GM12878 (cell line): ENCODE measurements at regions not wholly inside any gene's neighbourhood (a gene's known extent, or its start where the extent isn't known, plus 50 kb on each side); places are given as distances from the start of the nearest gene placed in this dataset.

Experiments used
- ATAC-seq: fragments of 200-7000 bp; cut with Tn5 transposase; 3 replicates; pipeline ENCODE4 v1.9.1; 2020; ENCODE audit warnings: mild to moderate bottlenecking, moderate library complexity
- BruUV-seq: library from RNA; stranded (reverse); fragments of 400-500 nt; replicated peaks from 2 replicates; lab custom pipeline; 2021; lab: Mats Ljungman, UMichigan
- CTCF ChIA-PET: fragments of 300-600 bp; sonication (Branson Sonifier 250); formaldehyde crosslinking; extraction: SDS; loops from one replicate; lab custom pipeline; 2021; ENCODE audit warnings: inconsistent platforms; lab: Yijun Ruan, JAX
- POLR2A ChIA-PET: fragments of 350-600 bp; formaldehyde crosslinking; extraction: SDS; loops from one replicate; lab custom pipeline; 2021; ENCODE audit warnings: inconsistent platforms; lab: Charles Lee
- RAD21 ChIA-PET: fragments of 300-600 bp; sonication (Branson Sonifier 250); formaldehyde crosslinking; loops from one replicate; lab custom pipeline; 2023; ENCODE audit warnings: antibody characterized with exemption; ENCODE audit not compliant: unreplicated experiment; lab: Charles Lee
- SMC1A ChIA-PET: fragments of 300-600 bp; sonication (Branson Sonifier 250); formaldehyde crosslinking; loops from one replicate; lab custom pipeline; 2023; ENCODE audit not compliant: unreplicated experiment, uncharacterized antibody; lab: Charles Lee
- DNase-seq: peaks from one replicate; pipeline ENCODE4 v3.0.0-alpha.2; 2011; ENCODE audit warnings: low read depth, low spot score
- FAIRE-seq: peaks from 3 replicates; lab custom pipeline; 2011; peaks lifted over from hg19 to GRCh38; lab: Jason Lieb, UNC
- H2AFZ ChIP-seq: 2 replicates; pipeline ENCODE4 v1.6.0; 2011; ENCODE audit warnings: low read depth, low read length, control low read depth; ENCODE audit not compliant: control insufficient read depth
- H3K27ac ChIP-seq: 2 replicates; pipeline ENCODE4 v1.5.1; 2011; ENCODE audit warnings: control low read depth; ENCODE audit not compliant: control insufficient read depth, insufficient read depth
- H3K27me3 ChIP-seq, 2 experiments: replicated peaks in 1 of 2; 2 replicates each; pipeline versions ENCODE4 v1.6.0 to v1.6.1; 2011; ENCODE audit warnings: low read length in 1 of 2; ENCODE audit not compliant: control insufficient read depth in 2 of 2, insufficient read depth in 2 of 2
- H3K36me3 ChIP-seq, 2 experiments: 2 replicates each; pipeline ENCODE4 v1.5.1; 2011; ENCODE audit warnings: low read length in 1 of 2; ENCODE audit not compliant: control insufficient read depth in 2 of 2, insufficient read depth in 2 of 2
- H3K4me1 ChIP-seq: 2 replicates; pipeline ENCODE4 v1.6.1; 2011; ENCODE audit warnings: mild to moderate bottlenecking, low read length, moderate library complexity, mixed read lengths; ENCODE audit not compliant: control insufficient read depth, insufficient read depth
- H3K4me2 ChIP-seq: 2 replicates; pipeline ENCODE4 v1.6.0; 2011; ENCODE audit warnings: control low read depth; ENCODE audit not compliant: control insufficient read depth, insufficient read depth
- H3K4me3 ChIP-seq: fragments of 200-600 bp; sonication (generic); 2 replicates; pipeline ENCODE4 v1.5.1; 2016
- H3K79me2 ChIP-seq: 2 replicates; pipeline ENCODE4 v1.6.0; 2011; ENCODE audit warnings: low read length; ENCODE audit not compliant: control insufficient read depth, insufficient read depth
- H3K9ac ChIP-seq: 2 replicates; pipeline ENCODE4 v1.8.0; 2011; ENCODE audit warnings: low read length, control low read depth, mixed read lengths; ENCODE audit not compliant: control insufficient read depth, insufficient read depth
- H3K9me3 ChIP-seq: replicated peaks from 3 replicates; pipeline ENCODE4 v1.5.1; 2011; ENCODE audit warnings: mild to moderate bottlenecking, low read length; ENCODE audit not compliant: control insufficient read depth, insufficient read depth
- H4K20me1 ChIP-seq: 2 replicates; pipeline ENCODE4 v1.6.0; 2011; ENCODE audit not compliant: control insufficient read depth, insufficient read depth
- CEBPB ChIP-seq, 2 experiments: fragments of 150-350 bp in 1 of 2; IDR thresholded peaks; 2 replicates each; pipeline ENCODE4 v1.6.1; 2012 to 2014; ENCODE audit warnings: low read depth in 2 of 2, low read length in 2 of 2, borderline replicate concordance in 1 of 2, inconsistent platforms in 1 of 2
- EED ChIP-seq: sonication (generic); IDR thresholded peaks from 2 replicates; pipeline ENCODE4 v1.6.1; 2016; ENCODE audit warnings: antibody characterized with exemption, low read depth
- HSF1 ChIP-seq: fragments of 150-350 bp; IDR thresholded peaks from 2 replicates; pipeline ENCODE4 v1.6.1; 2014; ENCODE audit warnings: mild to moderate bottlenecking, low read depth, low read length
- NFYA ChIP-seq: IDR thresholded peaks from 2 replicates; pipeline ENCODE4 v1.6.1; 2011; ENCODE audit warnings: low read depth, mild to moderate bottlenecking, low read length, improper control_type of control experiment, borderline replicate concordance
- PAX5 ChIP-seq: IDR thresholded peaks from 2 replicates; pipeline ENCODE4 v1.6.1; 2011; ENCODE audit warnings: low read depth, low read length, borderline replicate concordance
- ZZZ3 ChIP-seq: IDR thresholded peaks from 2 replicates; pipeline ENCODE4 v1.6.1; 2011; ENCODE audit warnings: low read depth; ENCODE audit not compliant: control insufficient read depth, insufficient read length
- whole genome bisulfite sequencing: methylation state at CpG from one replicate; pipeline ENCODE4 v1.1.6; 2016; ENCODE audit warnings: low lambda C conversion rate; ENCODE audit not compliant: insufficient replicate concordance, insufficient coverage; ENCODE audit errors: missing lambda C conversion rate; 5-methylcytosine and 5-hydroxymethylcytosine counted together
- in situ Hi-C: fragments of 300-500 bp; cut with MboI; formaldehyde crosslinking; loops from 9 replicates; pipeline ENCODE4 v1.14.3; 2018; ENCODE audit warnings: mixed read lengths
- intact Hi-C: fragments of 100-400 bp; cut with micrococcal nuclease; formaldehyde crosslinking; loops from one replicate; pipeline ENCODE4 v1.14.2; 2022; ENCODE audit not compliant: unreplicated experiment

- intact Hi-C loops (no loop called here), in situ Hi-C loops (no loop called here)
- Histone ChIP-seq H3K4me2 (no peak overlapping the region), H3K9ac (no peak overlapping the region), H4K20me1 (no peaks in the 10 kb centered on the region), H3K27me3 (no peaks in the 10 kb centered on the region), H3K27ac (no peak overlapping the region), H3K9me3 (no peaks in the 10 kb centered on the region), H3K36me3 (no peaks in the 10 kb centered on the region), H3K4me3 (no peak overlapping the region), H3K79me2 (no peaks in the 10 kb centered on the region), H2AFZ (no peak overlapping the region), H3K4me1 (no peaks in the 10 kb centered on the region)
- ChIA-PET POLR2A (no interaction called here), SMC1A (interaction anchor here (0.9 kb wide), 1 partner anchor 331 kb away, joined by 3 read pairs; no protein-coding TSS in a partner anchor), RAD21 (no interaction called here), CTCF (no interaction called here)
- FAIRE-seq, result no peak
- TF ChIP-seq ZZZ3, result no peak
- no peak for TF ChIP-seq CEBPB (IDR thresholded peaks at IDR 0.05; ENCODE audit: borderline replicate concordance in 1 of 2, low read depth in 2 of 2, low read length in 2 of 2)
- TF ChIP-seq NFYA, result no peak
- TF ChIP-seq PAX5, result no peak
- no peak for TF ChIP-seq HSF1
- TF ChIP-seq EED, result no peak
- ATAC-seq, result no peak
- WGBS, result 33% methylated on average over 3 of the region's 3 CpGs
- BruUV-seq, result no TSS peak
- no peak for DNase-seq
Observed at GRCh38 chr6:77334093-77334492, 129.2 kb downstream of the HTR1B start.
